KMS-11 (cell line): ENCODE measurements at regions not wholly inside any gene's neighbourhood (a gene's known extent, or its start where the extent isn't known, plus 50 kb on each side); places are given as distances from the start of the nearest gene placed in this dataset.

Experiments
- H2AFZ ChIP-seq: fragments of 200-600 bp; sonication (generic); 2 replicates; pipeline ENCODE4 v1.6.1; 2016; ENCODE audit warnings: antibody characterized with exemption, mixed run types, low read depth
- H3K27ac ChIP-seq: fragments of 200-600 bp; sonication (generic); 2 replicates; pipeline ENCODE4 v1.6.1; 2016; ENCODE audit warnings: mild to moderate bottlenecking, mixed run types
- H3K27me3 ChIP-seq: fragments of 200-600 bp; sonication (generic); 2 replicates; pipeline ENCODE4 v1.6.1; 2017; ENCODE audit warnings: mild to moderate bottlenecking, low read depth, mixed run types, moderate library complexity; ENCODE audit not compliant: insufficient read depth
- H3K36me3 ChIP-seq: fragments of 200-600 bp; sonication (generic); 2 replicates; pipeline ENCODE4 v1.6.1; 2017; ENCODE audit warnings: mild to moderate bottlenecking, mixed run types; ENCODE audit not compliant: insufficient read depth
- H3K4me1 ChIP-seq: fragments of 200-600 bp; sonication (generic); 2 replicates; pipeline ENCODE4 v1.6.1; 2016; ENCODE audit warnings: mild to moderate bottlenecking, low read depth, mixed run types; ENCODE audit not compliant: poor library complexity, severe bottlenecking
- H3K4me2 ChIP-seq: fragments of 200-600 bp; sonication (generic); 2 replicates; pipeline ENCODE4 v1.7.0; 2016; ENCODE audit warnings: mild to moderate bottlenecking, mixed run types
- H3K4me3 ChIP-seq: fragments of 200-600 bp; sonication (generic); IDR thresholded peaks from 2 replicates; pipeline ENCODE4 v1.6.1; 2017; ENCODE audit warnings: low read depth, low read length, mixed read lengths; ENCODE audit not compliant: insufficient read depth
- H3K79me2 ChIP-seq: fragments of 200-600 bp; sonication (generic); 2 replicates; pipeline ENCODE4 v1.6.1; 2016; ENCODE audit warnings: low read depth, mixed run types; ENCODE audit not compliant: insufficient read depth
- H3K9ac ChIP-seq: fragments of 200-600 bp; sonication (generic); 2 replicates; pipeline ENCODE4 v1.6.1; 2016; ENCODE audit warnings: mild to moderate bottlenecking, mixed run types
- H4K20me1 ChIP-seq: fragments of 200-600 bp; sonication (generic); 2 replicates; pipeline ENCODE4 v1.6.1; 2016; ENCODE audit warnings: mild to moderate bottlenecking, mixed run types; ENCODE audit not compliant: insufficient read depth
- TF ChIP-seq, protein P1 (sequence below): fragments of 200-600 bp; sonication (generic); conservative IDR thresholded peaks from 2 replicates; pipeline ENCODE4 v1.6.1; 2017; ENCODE audit warnings: low read depth, mild to moderate bottlenecking, antibody characterized with exemption, low read length, moderate library complexity, mixed read lengths

GRCh38 chr12:115311875-115312274 is 627.9 kb upstream of the TBX3 start:
- no peaks in the 10 kb centered on the region for H3K36me3 ChIP-seq
- H3K27me3 ChIP-seq: no peaks in the 10 kb centered on the region
- no peak overlapping the region for H3K4me2 ChIP-seq
- H3K4me3 ChIP-seq: no peak overlapping the region
- H3K9ac ChIP-seq: no peak overlapping the region
- TF ChIP-seq, protein P1, sequence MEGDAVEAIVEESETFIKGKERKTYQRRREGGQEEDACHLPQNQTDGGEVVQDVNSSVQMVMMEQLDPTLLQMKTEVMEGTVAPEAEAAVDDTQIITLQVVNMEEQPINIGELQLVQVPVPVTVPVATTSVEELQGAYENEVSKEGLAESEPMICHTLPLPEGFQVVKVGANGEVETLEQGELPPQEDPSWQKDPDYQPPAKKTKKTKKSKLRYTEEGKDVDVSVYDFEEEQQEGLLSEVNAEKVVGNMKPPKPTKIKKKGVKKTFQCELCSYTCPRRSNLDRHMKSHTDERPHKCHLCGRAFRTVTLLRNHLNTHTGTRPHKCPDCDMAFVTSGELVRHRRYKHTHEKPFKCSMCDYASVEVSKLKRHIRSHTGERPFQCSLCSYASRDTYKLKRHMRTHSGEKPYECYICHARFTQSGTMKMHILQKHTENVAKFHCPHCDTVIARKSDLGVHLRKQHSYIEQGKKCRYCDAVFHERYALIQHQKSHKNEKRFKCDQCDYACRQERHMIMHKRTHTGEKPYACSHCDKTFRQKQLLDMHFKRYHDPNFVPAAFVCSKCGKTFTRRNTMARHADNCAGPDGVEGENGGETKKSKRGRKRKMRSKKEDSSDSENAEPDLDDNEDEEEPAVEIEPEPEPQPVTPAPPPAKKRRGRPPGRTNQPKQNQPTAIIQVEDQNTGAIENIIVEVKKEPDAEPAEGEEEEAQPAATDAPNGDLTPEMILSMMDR: no peak
- no peak overlapping the region for H3K27ac ChIP-seq
- H2AFZ ChIP-seq: no peak overlapping the region
- no peaks in the 10 kb centered on the region for H4K20me1 ChIP-seq
- no peaks in the 10 kb centered on the region for H3K4me1 ChIP-seq
- no peaks in the 10 kb centered on the region for H3K79me2 ChIP-seq

DNA sequence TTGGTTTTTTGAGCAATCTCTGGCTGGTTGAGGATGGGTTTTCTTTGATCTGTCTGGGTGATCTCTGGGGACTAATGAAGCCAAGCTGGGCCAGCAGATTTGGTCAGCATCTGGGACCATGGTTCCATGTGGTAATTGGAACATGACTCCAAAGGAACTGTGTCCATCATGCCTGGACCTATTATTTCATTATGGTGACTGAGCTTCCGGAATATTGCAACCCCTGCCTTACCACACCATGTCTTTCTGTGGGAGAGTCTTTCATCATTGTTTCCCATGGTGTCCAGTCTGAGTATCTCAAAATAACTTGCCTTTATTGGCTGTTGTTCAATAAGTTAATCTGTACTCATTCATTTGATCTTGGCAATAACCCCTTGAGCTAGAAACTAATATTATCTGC is 624.9 kb upstream of the TBX3 start:
- H3K4me3 ChIP-seq: no peak overlapping the region
- no peak overlapping the region for H2AFZ ChIP-seq
- H3K27me3 ChIP-seq: no peaks in the 10 kb centered on the region
- H3K36me3 ChIP-seq: no peaks in the 10 kb centered on the region
- TF ChIP-seq, protein P1: no peak
- H3K4me1 ChIP-seq: no peaks in the 10 kb centered on the region
- H4K20me1 ChIP-seq: no peaks in the 10 kb centered on the region
- H3K27ac ChIP-seq: no peak overlapping the region
- no peak overlapping the region for H3K4me2 ChIP-seq
- H3K79me2 ChIP-seq: no peaks in the 10 kb centered on the region
- no peak overlapping the region for H3K9ac ChIP-seq

DNA sequence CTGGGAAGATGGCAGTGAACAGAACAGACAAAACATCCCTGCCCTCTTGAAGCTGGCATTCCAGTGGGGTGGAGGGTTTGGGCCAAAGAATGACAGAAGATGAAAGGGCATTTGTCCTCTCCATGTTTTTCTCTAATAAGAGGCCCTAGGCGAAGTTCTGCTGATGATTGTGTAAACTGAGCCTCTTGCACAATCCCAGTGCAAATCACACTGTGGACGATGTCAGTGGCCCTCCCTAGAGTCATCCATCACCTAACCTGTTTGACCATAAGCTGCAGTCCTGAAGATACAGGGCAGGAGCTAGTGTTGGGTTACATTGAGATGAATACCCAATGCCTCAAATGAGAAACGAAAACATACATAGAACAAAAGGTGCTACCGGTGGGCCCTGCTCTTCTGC is 622.4 kb upstream of the TBX3 start:
- H3K4me2 ChIP-seq: no peak overlapping the region
- no peak overlapping the region for H2AFZ ChIP-seq
- no peaks in the 10 kb centered on the region for H3K79me2 ChIP-seq
- H3K9ac ChIP-seq: no peak overlapping the region
- no peaks in the 10 kb centered on the region for H3K27me3 ChIP-seq
- no peaks in the 10 kb centered on the region for H3K4me1 ChIP-seq
- no peak overlapping the region for H3K27ac ChIP-seq
- H4K20me1 ChIP-seq: no peaks in the 10 kb centered on the region
- no peak overlapping the region for H3K4me3 ChIP-seq
- no peaks in the 10 kb centered on the region for H3K36me3 ChIP-seq
- TF ChIP-seq, protein P1: no peak

- Histone ChIP-seq H3K36me3 (no peaks in the 10 kb centered on the region), H3K9ac (no peak overlapping the region), H4K20me1 (no peaks in the 10 kb centered on the region), H3K27me3 (no peaks in the 10 kb centered on the region), H3K27ac (no peak overlapping the region), H3K79me2 (no peaks in the 10 kb centered on the region), H3K4me1 (no peaks in the 10 kb centered on the region), H2AFZ (no peak overlapping the region), H3K4me3 (no peak overlapping the region), H3K4me2 (no peak overlapping the region)
- TF ChIP-seq, protein P1: no peak
Observed at GRCh38 chr12:115305867-115306266, 621.9 kb upstream of the TBX3 start.

GRCh38 chr12:115305275-115305674 is 621.3 kb upstream of the TBX3 start:
- Histone ChIP-seq H3K4me1 (no peaks in the 10 kb centered on the region), H3K4me2 (no peak overlapping the region), H3K36me3 (no peaks in the 10 kb centered on the region), H3K4me3 (no peak overlapping the region), H3K27me3 (no peaks in the 10 kb centered on the region), H3K27ac (no peak overlapping the region), H2AFZ (no peak overlapping the region), H3K79me2 (no peaks in the 10 kb centered on the region), H3K9ac (no peak overlapping the region), H4K20me1 (no peaks in the 10 kb centered on the region)
- TF ChIP-seq, protein P1: no peak
